HG02884 (cell line): ENCODE measurements at regions not wholly inside any gene's neighbourhood (a gene's known extent, or its start where the extent isn't known, plus 50 kb on each side); places are given as distances from the start of the nearest gene placed in this dataset.

ENCODE experiments used
- ATAC-seq: cut with Tn5 transposase; IDR thresholded peaks from one replicate; pipeline ENCODE4 v1.9.1; 2021; ENCODE audit warnings: mild to moderate bottlenecking, moderate library complexity; ENCODE audit not compliant: unreplicated experiment

- no peak for ATAC-seq
Measured at GRCh38 chr6:18335948-18336347, 51.2 kb upstream of the RNF144B start.

GRCh38 chr6:18334251-18334650 is 52.9 kb upstream of the RNF144B start:
- ATAC-seq: no peak

GRCh38 chr6:18330548-18331081 is 56.5 kb upstream of the RNF144B start:
- peak; percentile 45 for ATAC-seq

GRCh38 chr6:18329776-18330175 is 57.4 kb upstream of the RNF144B start:
- no peak for ATAC-seq

- ATAC-seq: no peak
Measured at GRCh38 chr6:18328540-18328939, 58.6 kb upstream of the RNF144B start.

- no peak for ATAC-seq
Measured at GRCh38 chr6:18328070-18328469, 59.1 kb upstream of the RNF144B start.

GRCh38 chr6:18327626-18328025 is 59.5 kb upstream of the RNF144B start:
- no peak for ATAC-seq

GRCh38 chr6:18326980-18327379 is 60.2 kb upstream of the RNF144B start:
- no peak for ATAC-seq

GRCh38 chr6:18326001-18326400 is 61.1 kb upstream of the RNF144B start:
- no peak for ATAC-seq

- no peak for ATAC-seq
Measured at GRCh38 chr6:18324706-18325042, 60.3 kb upstream of the DEK start.

- peak; percentile 67 for ATAC-seq
Measured at GRCh38 chr6:18323935-18324705, 59.8 kb upstream of the DEK start.

GRCh38 chr6:18317850-18318249 is 53.5 kb upstream of the DEK start:
- ATAC-seq: no peak

- no peak for ATAC-seq
Measured at GRCh38 chr6:18314317-18314997, 50.1 kb upstream of the DEK start.
